HG03095 (cell line): ENCODE measurements at regions not wholly inside any gene's neighbourhood (a gene's known extent, or its start where the extent isn't known, plus 50 kb on each side); places are given as distances from the start of the nearest gene placed in this dataset.

ENCODE experiments used
- ATAC-seq: cut with Tn5 transposase; IDR thresholded peaks from one replicate; pipeline ENCODE4 v1.9.1; 2021; ENCODE audit warnings: moderate library complexity; ENCODE audit not compliant: unreplicated experiment

- no peak for ATAC-seq
Observed at GRCh38 chr1:185646202-185646683, 87.9 kb upstream of the HMCN1 start.

GRCh38 chr1:185645686-185646085, 88.5 kb upstream of the HMCN1 start:
- no peak for ATAC-seq

- no peak for ATAC-seq
Observed at GRCh38 chr1:185645162-185645640, 89.0 kb upstream of the HMCN1 start.

- no peak for ATAC-seq
Observed at GRCh38 chr1:185644531-185644930, 89.7 kb upstream of the HMCN1 start.

- ATAC-seq, result peak; percentile 100
Observed at GRCh38 chr1:185636848-185637247, 97.3 kb upstream of the HMCN1 start.

GRCh38 chr1:185634704-185635103, 99.5 kb upstream of the HMCN1 start:
- no peak for ATAC-seq

- no peak for ATAC-seq
Observed at GRCh38 chr1:185632659-185633423, 101.3 kb upstream of the HMCN1 start.

GRCh38 chr1:185631843-185632242, 102.3 kb upstream of the HMCN1 start:
- ATAC-seq, result no peak

- ATAC-seq, result no peak
Observed at GRCh38 chr1:185627761-185628501, 106.3 kb upstream of the HMCN1 start.

GRCh38 chr1:185627171-185627570, 107.0 kb upstream of the HMCN1 start:
- ATAC-seq, result no peak

- ATAC-seq, result no peak
Observed at GRCh38 chr1:185626344-185626743, 107.8 kb upstream of the HMCN1 start.

GRCh38 chr1:185610954-185611353, 123.2 kb upstream of the HMCN1 start:
- no peak for ATAC-seq

GRCh38 chr1:185608177-185608576, 126.0 kb upstream of the HMCN1 start:
- ATAC-seq, result peak; percentile 63

GRCh38 chr1:185603158-185603557, 131.0 kb upstream of the HMCN1 start:
- no peak for ATAC-seq

GRCh38 chr1:185601189-185601588, 133.0 kb upstream of the HMCN1 start:
- ATAC-seq, result peak; percentile 45

- ATAC-seq, result no peak
Observed at GRCh38 chr1:185600641-185601040, 133.6 kb upstream of the HMCN1 start.

GRCh38 chr1:185598332-185598731, 135.9 kb upstream of the HMCN1 start:
- no peak for ATAC-seq

GRCh38 chr1:185595835-185596667, 138.1 kb upstream of the HMCN1 start:
- ATAC-seq, result peak; percentile 93

- ATAC-seq, result no peak
Observed at GRCh38 chr1:185594786-185595410, 139.3 kb upstream of the HMCN1 start.

GRCh38 chr1:185593271-185593670, 140.9 kb upstream of the HMCN1 start:
- ATAC-seq, result no peak

GRCh38 chr1:185585770-185586169, 148.4 kb upstream of the HMCN1 start:
- ATAC-seq, result no peak
